ENCODE measurements at regions not wholly inside any gene's neighbourhood (a gene's known extent, or its start where the extent isn't known, plus 50 kb on each side); places are given as distances from the start of the nearest gene placed in this dataset.

DNA sequence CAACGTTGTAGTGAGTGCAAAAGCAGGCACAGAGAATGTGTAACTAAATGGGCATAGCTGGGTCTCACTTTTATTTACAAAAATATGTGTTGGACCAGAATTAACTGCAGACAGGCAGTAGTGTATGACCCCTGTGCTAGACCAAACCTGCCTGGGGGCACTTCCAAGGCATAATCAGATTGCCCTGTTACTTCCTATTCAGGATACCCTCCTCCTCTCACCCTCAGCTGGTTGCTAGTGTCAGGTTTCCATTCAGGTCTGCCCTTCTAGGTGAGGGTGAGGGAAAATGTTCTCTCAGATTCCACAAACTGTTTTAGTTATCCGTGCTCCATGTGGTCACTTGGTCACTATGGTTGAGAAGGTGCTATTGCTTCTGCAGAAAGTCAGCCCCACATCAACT lies 387.3 kb downstream of the LMX1A start:
- TF ChIP-seq RFX5 (IDR thresholded peaks at IDR 0.05; ENCODE audit: low read depth, low read length) (no peak), POLR2A (IDR thresholded peaks at IDR 0.05; ENCODE audit: low read depth, low read length) (no peak), MXI1 (IDR thresholded peaks at IDR 0.05; ENCODE audit: borderline replicate concordance, low read depth, low read length) (no peak), CEBPB (IDR thresholded peaks at IDR 0.05; ENCODE audit: low read depth, low read length) (no peak), MAFK (IDR thresholded peaks at IDR 0.05; ENCODE audit: low read depth, low read length) (no peak), FOS (IDR thresholded peaks at IDR 0.05; ENCODE audit: low read depth, low read length) (no peak), CHD1 (IDR thresholded peaks at IDR 0.05; ENCODE audit: low read depth, low read length) (no peak), NFE2L2 (IDR thresholded peaks at IDR 0.05; ENCODE audit: low read depth, low read length) (no peak), RAD21 (IDR thresholded peaks at IDR 0.05; ENCODE audit: low read length) (no peak), RCOR1 (IDR thresholded peaks at IDR 0.05; ENCODE audit: insufficient replicate concordance, low read length) (no peak), BHLHE40 (IDR thresholded peaks at IDR 0.05; ENCODE audit: low read depth, low read length) (no peak), SMC3 (IDR thresholded peaks at IDR 0.05; ENCODE audit: low read depth, low read length) (no peak)
- TF ChIP-seq, protein P1, sequence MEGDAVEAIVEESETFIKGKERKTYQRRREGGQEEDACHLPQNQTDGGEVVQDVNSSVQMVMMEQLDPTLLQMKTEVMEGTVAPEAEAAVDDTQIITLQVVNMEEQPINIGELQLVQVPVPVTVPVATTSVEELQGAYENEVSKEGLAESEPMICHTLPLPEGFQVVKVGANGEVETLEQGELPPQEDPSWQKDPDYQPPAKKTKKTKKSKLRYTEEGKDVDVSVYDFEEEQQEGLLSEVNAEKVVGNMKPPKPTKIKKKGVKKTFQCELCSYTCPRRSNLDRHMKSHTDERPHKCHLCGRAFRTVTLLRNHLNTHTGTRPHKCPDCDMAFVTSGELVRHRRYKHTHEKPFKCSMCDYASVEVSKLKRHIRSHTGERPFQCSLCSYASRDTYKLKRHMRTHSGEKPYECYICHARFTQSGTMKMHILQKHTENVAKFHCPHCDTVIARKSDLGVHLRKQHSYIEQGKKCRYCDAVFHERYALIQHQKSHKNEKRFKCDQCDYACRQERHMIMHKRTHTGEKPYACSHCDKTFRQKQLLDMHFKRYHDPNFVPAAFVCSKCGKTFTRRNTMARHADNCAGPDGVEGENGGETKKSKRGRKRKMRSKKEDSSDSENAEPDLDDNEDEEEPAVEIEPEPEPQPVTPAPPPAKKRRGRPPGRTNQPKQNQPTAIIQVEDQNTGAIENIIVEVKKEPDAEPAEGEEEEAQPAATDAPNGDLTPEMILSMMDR (conservative IDR thresholded peaks at IDR 0.05; ENCODE audit: low read depth, low read length): no peak
- TF ChIP-seq, protein P2, sequence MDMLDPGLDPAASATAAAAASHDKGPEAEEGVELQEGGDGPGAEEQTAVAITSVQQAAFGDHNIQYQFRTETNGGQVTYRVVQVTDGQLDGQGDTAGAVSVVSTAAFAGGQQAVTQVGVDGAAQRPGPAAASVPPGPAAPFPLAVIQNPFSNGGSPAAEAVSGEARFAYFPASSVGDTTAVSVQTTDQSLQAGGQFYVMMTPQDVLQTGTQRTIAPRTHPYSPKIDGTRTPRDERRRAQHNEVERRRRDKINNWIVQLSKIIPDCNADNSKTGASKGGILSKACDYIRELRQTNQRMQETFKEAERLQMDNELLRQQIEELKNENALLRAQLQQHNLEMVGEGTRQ (IDR thresholded peaks at IDR 0.05; ENCODE audit: low read depth, low read length): no peak

Measured in IMR-90 (cell line).